IPS DF 4.7 (cell line): ENCODE measurements at regions not wholly inside any gene's neighbourhood (a gene's known extent, or its start where the extent isn't known, plus 50 kb on each side); places are given as distances from the start of the nearest gene placed in this dataset.

Experiments
- DNase-seq: peaks from one replicate; pipeline ENCODE4 v3.0.0-alpha.2; 2013; ENCODE audit warnings: low spot score; ENCODE audit errors: extremely low read depth

DNA sequence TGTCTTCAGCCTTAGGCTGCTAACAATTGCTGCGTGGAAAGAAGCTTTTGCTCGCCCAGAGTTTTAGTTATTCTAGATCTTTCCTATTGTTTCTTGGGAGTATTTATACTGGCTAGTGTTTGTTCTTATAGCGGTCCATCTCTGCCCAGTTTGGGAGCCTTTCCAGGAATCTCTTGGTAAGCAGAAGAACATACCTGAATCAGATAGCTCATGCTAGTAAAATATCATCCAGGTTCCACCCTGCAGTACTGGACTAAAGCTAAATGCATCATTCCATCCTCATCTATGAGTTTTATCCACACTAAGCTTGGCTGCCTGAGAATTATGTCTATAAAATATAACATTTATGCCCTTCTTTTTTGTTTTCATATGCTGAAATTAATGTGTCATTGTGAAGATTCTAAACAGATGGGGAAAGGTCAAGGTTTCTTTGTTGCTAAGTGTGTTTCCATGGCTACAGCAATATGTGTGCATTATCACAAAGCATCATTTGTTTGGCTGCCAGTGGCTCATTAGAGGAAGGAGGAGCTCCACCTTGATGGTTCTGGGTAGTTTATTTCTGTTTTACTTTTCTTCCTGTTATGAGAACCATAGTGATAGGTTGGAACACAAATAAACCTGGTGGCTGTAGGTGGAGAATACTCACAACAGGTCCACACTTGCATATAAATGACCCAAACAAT, 182.8 kb downstream of the PIK3C3 start:
- no peak for DNase-seq

- no peak for DNase-seq
Observed at GRCh38 chr18:42141439-42141838, 186.4 kb downstream of the PIK3C3 start.

DNA sequence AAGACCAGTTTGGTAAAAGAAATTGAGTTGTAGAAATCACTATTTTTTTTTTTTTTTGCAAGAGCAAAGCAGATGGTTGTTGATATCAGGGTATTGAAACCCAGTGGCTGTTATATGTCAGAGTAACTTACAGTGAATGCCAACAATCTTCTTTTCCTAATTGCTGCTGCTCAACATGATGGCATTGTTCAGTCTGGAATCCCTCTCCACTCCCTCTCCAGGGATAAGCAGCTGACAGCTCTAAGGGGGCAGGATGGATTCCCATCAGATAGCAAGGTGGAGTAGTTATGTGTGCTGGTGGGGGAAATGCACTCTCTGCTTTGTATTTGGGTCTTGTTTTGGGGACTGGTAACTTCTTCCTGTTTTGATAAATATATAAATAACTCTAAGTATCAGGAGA, 200.0 kb downstream of the PIK3C3 start:
- DNase-seq = no peak

GRCh38 chr18:42156281-42156680, 201.2 kb downstream of the PIK3C3 start:
- DNase-seq = no peak

GRCh38 chr18:42157420-42157819, 202.4 kb downstream of the PIK3C3 start:
- DNase-seq = no peak

GRCh38 chr18:42157878-42158277, 202.8 kb downstream of the PIK3C3 start:
- no peak for DNase-seq

GRCh38 chr18:42159146-42159545, 204.1 kb downstream of the PIK3C3 start:
- DNase-seq = no peak

- DNase-seq = no peak
Observed at GRCh38 chr18:42163321-42163720, 208.3 kb downstream of the PIK3C3 start.

DNA sequence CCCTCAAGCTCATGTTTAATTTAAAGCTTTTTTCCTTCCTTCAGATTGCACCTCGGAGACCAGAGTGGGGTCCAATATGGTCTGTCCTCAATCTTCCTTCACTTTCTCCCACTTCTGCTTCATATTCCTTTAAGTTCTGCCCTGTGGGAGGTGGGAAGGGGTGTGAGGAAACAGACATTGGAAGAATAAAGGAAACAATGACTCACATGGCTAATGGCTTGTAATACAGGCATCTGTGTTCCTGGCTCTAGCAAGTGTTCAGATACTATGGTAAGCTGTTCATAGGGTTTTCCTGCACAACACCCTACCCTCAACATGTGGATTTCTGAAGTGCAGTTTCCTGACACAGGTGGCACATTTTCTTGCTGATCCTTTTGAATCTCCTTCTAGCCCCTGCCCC, 209.5 kb downstream of the PIK3C3 start:
- DNase-seq = no peak

DNA sequence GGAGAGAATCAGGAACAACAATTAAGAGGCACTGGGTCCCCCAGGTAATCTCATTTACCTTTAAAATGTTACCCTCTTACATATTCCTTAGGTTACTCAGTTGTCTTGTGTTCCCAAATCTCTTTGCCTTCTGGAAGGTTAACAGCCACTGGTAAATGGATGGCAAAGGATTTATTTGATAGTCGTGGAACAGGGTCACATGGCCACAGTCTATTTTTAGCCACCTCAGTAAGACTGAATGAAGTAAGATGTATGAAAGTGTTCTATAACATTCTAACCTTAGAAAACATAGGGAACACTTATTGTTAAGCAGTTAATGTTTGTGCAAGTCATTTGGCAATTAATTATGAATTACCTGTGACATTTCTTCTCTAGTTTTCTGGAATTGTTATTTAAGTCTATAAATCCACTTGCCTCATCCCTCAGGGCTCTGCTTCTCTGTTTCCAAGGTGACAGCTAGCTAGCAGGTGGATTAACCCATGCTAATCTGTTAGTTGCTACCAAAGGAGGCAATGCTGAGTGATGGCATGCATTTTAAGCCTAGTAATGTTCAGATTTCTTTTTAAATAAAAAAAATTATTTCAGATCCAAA, 211.0 kb downstream of the PIK3C3 start:
- DNase-seq = no peak

DNA sequence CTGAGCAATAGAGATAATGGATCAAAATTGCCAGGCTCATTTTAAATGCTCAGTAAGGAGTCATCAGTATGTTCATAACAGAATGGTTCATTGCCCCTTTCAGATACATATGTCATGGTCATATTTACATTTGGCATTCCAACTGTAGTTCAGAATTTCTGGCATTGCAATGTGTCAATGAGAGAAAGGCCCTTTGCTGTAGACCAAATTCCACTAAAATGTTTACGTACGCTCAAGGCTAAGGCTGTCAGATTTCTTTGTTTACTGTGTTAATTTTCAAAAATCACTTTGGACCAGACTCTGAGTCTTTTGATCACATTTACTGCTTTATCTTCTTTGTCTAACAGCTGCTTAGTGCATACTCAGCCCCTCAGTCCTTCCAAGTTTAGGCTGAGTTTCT, 213.5 kb downstream of the PIK3C3 start:
- DNase-seq = no peak

- DNase-seq = no peak
Observed at GRCh38 chr18:42168907-42169306, 213.9 kb downstream of the PIK3C3 start.

DNA sequence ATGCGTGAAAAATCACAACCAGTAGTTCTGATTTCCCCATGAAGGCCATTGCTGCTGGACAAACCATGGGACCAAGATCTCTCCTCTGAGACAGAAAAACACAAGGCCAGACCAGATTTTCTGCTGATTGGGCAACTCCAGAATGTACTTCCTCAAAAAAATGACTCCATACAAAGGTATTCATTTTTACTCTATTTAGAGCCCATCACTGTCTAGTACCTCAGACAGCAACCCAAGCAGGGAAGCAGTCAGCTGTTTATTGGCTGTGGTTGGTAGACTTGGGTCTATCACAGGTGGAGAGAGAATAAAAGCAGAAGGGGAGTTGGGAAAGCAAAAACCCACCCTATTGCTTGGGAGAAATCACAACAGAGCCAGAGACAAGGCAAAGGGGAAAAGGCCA, 219.9 kb downstream of the PIK3C3 start:
- no peak for DNase-seq

DNA sequence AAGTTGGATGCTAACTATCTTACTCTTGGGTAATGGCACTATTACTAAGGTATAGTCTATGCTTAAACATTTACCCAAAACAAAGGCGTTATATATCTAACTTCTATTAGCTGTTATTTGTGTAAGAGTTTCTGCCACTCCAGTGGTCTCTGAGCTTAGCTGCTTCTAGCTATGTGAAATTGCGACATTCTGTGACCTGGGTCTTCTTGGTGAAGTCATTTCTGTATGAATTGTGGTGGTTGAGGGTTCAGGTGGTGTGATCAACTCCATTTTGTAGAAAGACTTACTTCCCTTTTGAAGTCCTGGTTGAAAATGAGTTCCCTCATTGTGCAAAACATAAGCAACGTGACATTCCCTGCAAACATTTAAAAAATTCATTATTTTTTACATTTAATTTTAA, 221.6 kb downstream of the PIK3C3 start:
- DNase-seq = no peak

GRCh38 chr18:42177390-42177789, 222.4 kb downstream of the PIK3C3 start:
- no peak for DNase-seq

GRCh38 chr18:42178376-42179080, 223.5 kb downstream of the PIK3C3 start:
- DNase-seq = no peak

DNA sequence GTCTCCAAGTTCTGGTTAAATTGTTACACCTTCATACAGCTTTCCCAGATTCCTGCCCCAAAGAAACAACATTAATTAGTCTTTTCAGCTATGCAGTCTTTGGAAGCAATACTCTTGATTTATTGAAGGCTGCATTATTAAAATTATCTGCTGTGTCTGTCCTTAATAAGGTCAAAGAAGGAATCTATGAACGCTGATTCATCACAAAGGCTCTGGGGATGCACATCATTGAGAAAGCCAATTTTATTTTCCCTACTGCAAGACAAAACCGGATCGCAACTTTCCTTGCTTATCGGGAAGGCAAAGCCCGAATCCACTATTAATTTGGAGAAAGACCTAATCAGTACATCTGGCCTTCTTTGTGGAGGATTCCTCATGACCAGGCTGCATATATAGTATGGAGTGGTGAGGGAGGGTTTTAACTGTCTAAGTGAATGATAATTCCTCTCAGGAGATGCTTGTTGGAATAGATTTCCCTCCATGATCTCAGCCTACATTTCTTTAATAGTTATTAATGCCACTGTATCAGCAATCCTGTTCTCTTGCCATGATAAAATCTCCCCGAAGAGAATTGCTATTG, 224.6 kb downstream of the PIK3C3 start:
- DNase-seq = no peak

- no peak for DNase-seq
Observed at GRCh38 chr18:42181474-42181873, 226.4 kb downstream of the PIK3C3 start.

- no peak for DNase-seq
Observed at GRCh38 chr18:42182728-42183700, 228.0 kb downstream of the PIK3C3 start.

GRCh38 chr18:42183746-42184145, 228.7 kb downstream of the PIK3C3 start:
- DNase-seq = no peak
